Keratinocyte (primary cell): ENCODE measurements at regions not wholly inside any gene's neighbourhood (a gene's known extent, or its start where the extent isn't known, plus 50 kb on each side); places are given as distances from the start of the nearest gene placed in this dataset.

Source experiments
- DNase-seq: peaks from one replicate; pipeline ENCODE4 v3.0.0-alpha.2; 2011; ENCODE audit warnings: low read depth, missing footprints, low spot score
- FAIRE-seq: peaks from 2 replicates; lab custom pipeline; 2011; peaks lifted over from hg19 to GRCh38; lab: Jason Lieb, UNC
- H2AFZ ChIP-seq: 2 replicates; pipeline ENCODE4 v1.6.0; 2012; ENCODE audit warnings: low read length, control low read depth, inconsistent platforms; ENCODE audit not compliant: control insufficient read depth
- H3K27ac ChIP-seq: 2 replicates; pipeline ENCODE4 v1.5.1; 2011; ENCODE audit warnings: low read length; ENCODE audit not compliant: control insufficient read depth, insufficient read depth
- H3K27me3 ChIP-seq: 3 replicates; pipeline ENCODE4 v1.6.0; 2011; ENCODE audit warnings: low read length; ENCODE audit not compliant: control insufficient read depth, insufficient read depth; ENCODE audit errors: extremely low read depth
- H3K36me3 ChIP-seq, 2 experiments: 2 replicates in 1 of 2; 3 replicates in 1 of 2; pipeline ENCODE4 v1.5.1; 2011; ENCODE audit warnings: low read length in 2 of 2, mild to moderate bottlenecking in 1 of 2; ENCODE audit not compliant: control insufficient read depth in 2 of 2, insufficient read depth in 2 of 2; ENCODE audit errors: extremely low read depth in 1 of 2
- H3K4me1 ChIP-seq: 3 replicates; pipeline ENCODE4 v1.5.1; 2011; ENCODE audit warnings: low read length; ENCODE audit not compliant: control insufficient read depth, insufficient read depth; ENCODE audit errors: extremely low read depth
- H3K4me2 ChIP-seq: 3 replicates; pipeline ENCODE4 v1.6.0; 2011; ENCODE audit warnings: low read depth, low read length; ENCODE audit not compliant: control insufficient read depth, insufficient read depth; ENCODE audit errors: extremely low read depth
- H3K4me3 ChIP-seq, 3 experiments: fragments of 200-600 bp in 1 of 3; sonication (generic) in 1 of 3; 2 replicates in 2 of 3; 3 replicates in 1 of 3; pipeline ENCODE4 v1.5.1; 2011 to 2016; ENCODE audit warnings: low read length in 3 of 3, mild to moderate bottlenecking in 3 of 3, control low read depth in 2 of 3, inconsistent platforms in 1 of 3, low read depth in 1 of 3, mixed read lengths in 1 of 3, mixed run types in 1 of 3, moderate library complexity in 1 of 3; ENCODE audit not compliant: control insufficient read depth in 2 of 3, insufficient read depth in 2 of 3; ENCODE audit errors: extremely low read depth in 1 of 3
- H3K79me2 ChIP-seq: 2 replicates; pipeline ENCODE4 v1.6.0; 2012; ENCODE audit warnings: low read length; ENCODE audit not compliant: control insufficient read depth, insufficient read depth
- H3K9ac ChIP-seq: 3 replicates; pipeline ENCODE4 v1.6.0; 2011; ENCODE audit warnings: low read length; ENCODE audit not compliant: control insufficient read depth, insufficient read depth; ENCODE audit errors: extremely low read depth
- H3K9me1 ChIP-seq: 3 replicates; pipeline ENCODE4 v1.6.0; 2011; ENCODE audit warnings: low read length; ENCODE audit not compliant: control insufficient read depth, insufficient read depth; ENCODE audit errors: extremely low read depth
- H3K9me3 ChIP-seq: 2 replicates; pipeline ENCODE4 v1.5.1; 2012; ENCODE audit warnings: low read depth, low read length; ENCODE audit not compliant: control insufficient read depth
- H4K20me1 ChIP-seq: 3 replicates; pipeline ENCODE4 v1.6.0; 2011; ENCODE audit warnings: low read length; ENCODE audit not compliant: control insufficient read depth, insufficient read depth; ENCODE audit errors: extremely low read depth
- EZH2 ChIP-seq: IDR thresholded peaks from one replicate; pipeline ENCODE4 v1.6.1; 2012; ENCODE audit warnings: inconsistent platforms, mild to moderate bottlenecking, low read length, moderate library complexity
- dilution Hi-C: fragments of 300-500 bp; cut with MboI; formaldehyde crosslinking; loops from one replicate; pipeline ENCODE4 v1.7.0; 2020; ENCODE audit warnings: low sequenced_read_pairs; ENCODE audit not compliant: extremely low pct_ligation_motif_present
- TF ChIP-seq, protein P1 (sequence below), 3 experiments: IDR thresholded peaks in 1 of 3; conservative IDR thresholded peaks in 1 of 3; optimal IDR thresholded peaks in 1 of 3; 2 replicates in 2 of 3; 3 replicates in 1 of 3; pipeline versions ENCODE3 to v1.5.1; 2011; ENCODE audit warnings: low read length in 3 of 3, mild to moderate bottlenecking in 3 of 3, moderate library complexity in 2 of 3, control low read depth in 1 of 3, inconsistent platforms in 1 of 3; ENCODE audit not compliant: insufficient read depth in 2 of 3; ENCODE audit errors: extremely low read depth in 1 of 3

DNA sequence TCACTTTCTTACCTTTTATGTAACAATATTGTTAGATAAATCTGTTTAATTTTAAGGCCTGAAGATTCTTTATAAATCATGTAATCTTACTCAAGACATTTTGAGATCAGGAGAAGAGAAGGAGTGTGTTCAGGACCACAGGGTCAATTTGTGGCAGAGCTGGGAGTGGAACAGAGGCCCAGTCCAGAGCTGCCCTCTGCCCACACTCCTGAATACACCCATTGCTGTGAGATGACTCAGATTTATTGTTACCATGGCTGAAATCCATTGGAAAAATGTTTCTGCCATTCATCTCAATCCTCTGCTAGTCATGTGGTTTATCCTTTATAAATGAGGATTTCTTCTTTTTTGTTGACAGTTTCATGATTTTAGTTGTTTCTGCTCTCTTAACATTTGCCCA is 100.5 kb upstream of the STXBP6 start:
- H3K4me1 ChIP-seq, result no peaks in the 10 kb centered on the region
- TF ChIP-seq, protein P1, sequence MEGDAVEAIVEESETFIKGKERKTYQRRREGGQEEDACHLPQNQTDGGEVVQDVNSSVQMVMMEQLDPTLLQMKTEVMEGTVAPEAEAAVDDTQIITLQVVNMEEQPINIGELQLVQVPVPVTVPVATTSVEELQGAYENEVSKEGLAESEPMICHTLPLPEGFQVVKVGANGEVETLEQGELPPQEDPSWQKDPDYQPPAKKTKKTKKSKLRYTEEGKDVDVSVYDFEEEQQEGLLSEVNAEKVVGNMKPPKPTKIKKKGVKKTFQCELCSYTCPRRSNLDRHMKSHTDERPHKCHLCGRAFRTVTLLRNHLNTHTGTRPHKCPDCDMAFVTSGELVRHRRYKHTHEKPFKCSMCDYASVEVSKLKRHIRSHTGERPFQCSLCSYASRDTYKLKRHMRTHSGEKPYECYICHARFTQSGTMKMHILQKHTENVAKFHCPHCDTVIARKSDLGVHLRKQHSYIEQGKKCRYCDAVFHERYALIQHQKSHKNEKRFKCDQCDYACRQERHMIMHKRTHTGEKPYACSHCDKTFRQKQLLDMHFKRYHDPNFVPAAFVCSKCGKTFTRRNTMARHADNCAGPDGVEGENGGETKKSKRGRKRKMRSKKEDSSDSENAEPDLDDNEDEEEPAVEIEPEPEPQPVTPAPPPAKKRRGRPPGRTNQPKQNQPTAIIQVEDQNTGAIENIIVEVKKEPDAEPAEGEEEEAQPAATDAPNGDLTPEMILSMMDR (optimal IDR thresholded peaks at IDR 0.05 in 1 of 3, IDR thresholded peaks at IDR 0.05 in 1 of 3, conservative IDR thresholded peaks at IDR 0.05 in 1 of 3; ENCODE audit: extremely low read depth in 1 of 3, insufficient read depth in 2 of 3, low read length in 3 of 3), result no peak
- TF ChIP-seq EZH2, result no peak
- dilution Hi-C loops, result no loop called here
- H3K36me3 ChIP-seq, result no peaks in the 10 kb centered on the region
- H3K27ac ChIP-seq, result no peak overlapping the region
- DNase-seq, result no peak
- H3K9ac ChIP-seq, result no peak overlapping the region
- no peaks in the 10 kb centered on the region for H3K27me3 ChIP-seq
- no peak for FAIRE-seq
- no peaks in the 10 kb centered on the region for H3K9me1 ChIP-seq
- no peaks in the 10 kb centered on the region for H3K9me3 ChIP-seq
- no peaks in the 10 kb centered on the region for H3K79me2 ChIP-seq
- H4K20me1 ChIP-seq, result no peaks in the 10 kb centered on the region
- no peak overlapping the region for H3K4me3 ChIP-seq
- no peak overlapping the region for H3K4me2 ChIP-seq
- no peak overlapping the region for H2AFZ ChIP-seq

DNA sequence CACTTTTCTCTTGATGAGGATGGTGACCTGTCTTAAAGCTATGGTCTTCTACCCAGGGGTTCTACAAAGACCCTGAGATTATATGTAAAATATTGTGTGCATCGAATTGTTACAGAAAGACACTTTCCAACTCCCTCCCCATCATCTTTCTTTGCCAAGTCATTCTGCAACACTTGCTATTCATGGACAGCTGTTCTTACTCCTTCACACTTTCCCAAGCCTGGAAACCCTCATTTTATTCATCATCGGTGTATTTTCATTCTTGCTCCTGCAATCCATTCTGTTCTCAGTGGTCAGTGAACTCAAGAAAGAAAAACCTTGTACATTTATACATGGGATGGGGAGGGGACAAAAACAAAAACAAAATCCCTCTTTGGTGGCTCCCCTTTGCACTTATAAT is 90.5 kb upstream of the STXBP6 start:
- no peaks in the 10 kb centered on the region for H4K20me1 ChIP-seq
- no peaks in the 10 kb centered on the region for H3K27me3 ChIP-seq
- no peak overlapping the region for H3K9ac ChIP-seq
- no peak overlapping the region for H3K4me2 ChIP-seq
- FAIRE-seq (no peak), DNase-seq (no peak)
- H2AFZ ChIP-seq, result no peak overlapping the region
- H3K9me3 ChIP-seq, result no peaks in the 10 kb centered on the region
- H3K36me3 ChIP-seq, result no peaks in the 10 kb centered on the region
- H3K9me1 ChIP-seq, result no peaks in the 10 kb centered on the region
- dilution Hi-C loops, result no loop called here
- H3K4me3 ChIP-seq, result no peak overlapping the region
- no peak overlapping the region for H3K27ac ChIP-seq
- no peaks in the 10 kb centered on the region for H3K4me1 ChIP-seq
- TF ChIP-seq, protein P1 (optimal IDR thresholded peaks at IDR 0.05 in 1 of 3, IDR thresholded peaks at IDR 0.05 in 1 of 3, conservative IDR thresholded peaks at IDR 0.05 in 1 of 3; ENCODE audit: extremely low read depth in 1 of 3, insufficient read depth in 2 of 3, low read length in 3 of 3), result no peak
- TF ChIP-seq EZH2, result no peak
- no peaks in the 10 kb centered on the region for H3K79me2 ChIP-seq
